ENCODE measurements at regions not wholly inside any gene's neighbourhood (a gene's known extent, or its start where the extent isn't known, plus 50 kb on each side); places are given as distances from the start of the nearest gene placed in this dataset.
"Not testable (repeated sequence)": the region's sequence is repeated elsewhere in the genome, so short reads cannot be mapped to it uniquely, and the experiment has no call there.

DNA sequence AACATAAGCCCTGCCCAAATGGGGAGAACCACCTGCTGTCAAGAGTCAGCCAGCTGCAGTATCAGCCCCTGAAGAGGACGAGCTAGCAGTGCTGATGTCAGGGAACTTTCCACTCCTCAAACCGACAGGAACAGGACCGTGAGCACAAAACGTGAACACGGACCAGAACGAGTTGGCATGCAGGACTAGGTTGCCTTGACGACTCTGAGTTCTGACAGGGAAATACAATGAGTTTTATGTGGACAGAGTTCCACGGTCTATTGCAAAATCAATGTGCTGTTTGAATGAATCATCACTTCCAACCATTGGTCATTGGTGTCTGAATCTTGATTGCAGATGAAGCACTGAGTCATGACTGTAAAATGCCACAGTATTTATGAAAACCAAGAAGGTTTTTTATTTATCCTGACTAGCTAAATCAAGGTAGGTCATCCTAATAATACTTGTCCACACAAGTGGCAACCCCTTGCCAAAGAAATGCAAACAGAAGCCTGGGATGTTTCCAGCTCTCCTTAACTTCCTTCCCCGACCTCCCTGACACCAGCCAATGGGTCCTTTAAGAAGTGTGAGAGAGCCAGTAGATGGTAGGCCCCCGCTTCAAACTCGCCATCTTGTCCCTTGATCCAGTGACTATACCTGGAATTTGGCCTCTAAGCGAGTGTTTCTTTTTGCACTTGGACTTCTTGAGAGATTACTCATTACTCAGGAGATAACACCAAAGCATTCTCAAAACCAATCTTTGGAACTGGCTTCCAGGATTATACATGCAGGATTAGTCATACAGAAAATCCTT is 119.6 kb downstream of the ASB7 start:
- peak; percentile 12 for DNase-seq

DNA sequence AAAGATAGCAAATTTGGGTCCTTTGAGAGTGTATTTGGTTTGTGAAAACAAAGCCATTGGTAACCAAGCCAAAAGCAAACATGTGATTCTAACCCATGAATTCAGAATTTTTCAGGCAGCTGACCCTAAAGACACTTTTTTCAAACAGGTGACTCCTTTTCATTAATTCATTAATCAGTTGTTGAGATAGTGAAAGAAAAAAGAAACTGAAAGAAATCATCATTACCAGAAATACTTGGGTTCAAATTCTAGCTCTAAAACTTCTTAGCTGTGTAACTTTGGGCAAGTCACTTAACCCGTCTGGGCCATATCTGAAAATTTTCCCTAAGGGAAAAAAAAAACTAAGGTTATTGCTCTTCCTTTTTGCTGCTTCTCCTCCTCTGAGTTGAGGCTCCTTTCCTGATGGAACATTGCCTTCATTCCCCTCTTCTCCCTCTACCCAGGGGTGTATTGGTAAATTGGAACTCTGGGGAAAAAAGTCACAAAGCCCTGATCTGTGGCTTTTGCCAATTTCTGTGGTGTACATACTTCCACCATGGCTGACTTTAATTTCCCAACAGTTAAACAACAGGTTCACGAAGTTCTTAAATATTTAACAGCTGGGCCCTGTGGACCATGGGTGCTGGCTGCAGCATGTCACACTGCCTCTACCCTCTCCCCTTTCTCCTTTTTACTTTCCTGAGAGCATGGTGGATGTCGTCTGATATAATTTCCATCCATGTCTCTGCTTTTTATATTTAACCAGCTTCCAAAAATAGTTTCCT is 120.3 kb downstream of the ASB7 start:
- no peak for DNase-seq

DNA sequence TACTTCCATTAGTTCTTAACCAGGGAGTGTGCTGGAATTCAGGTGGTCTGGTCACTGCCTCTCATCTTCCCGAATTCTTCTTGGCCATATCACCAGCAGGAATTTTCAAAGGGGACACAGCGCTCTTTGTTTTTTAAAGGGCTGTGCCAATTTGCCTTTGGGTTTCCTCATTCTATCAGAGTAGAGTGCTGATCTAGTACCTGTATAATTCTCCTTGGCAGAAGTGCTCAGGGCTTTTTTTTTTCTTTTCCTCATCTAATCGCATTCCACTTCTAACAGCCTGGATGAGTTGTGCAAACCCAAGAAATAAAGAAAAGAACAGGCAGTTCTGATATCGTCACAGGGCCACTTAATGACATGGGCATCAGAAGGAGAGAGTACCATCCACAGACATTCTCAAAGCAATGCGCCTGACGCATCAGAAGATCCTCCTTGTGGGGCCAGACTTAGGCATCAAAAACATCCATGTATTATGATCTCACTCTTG is 121.0 kb downstream of the ASB7 start:
- no peak for DNase-seq

DNA sequence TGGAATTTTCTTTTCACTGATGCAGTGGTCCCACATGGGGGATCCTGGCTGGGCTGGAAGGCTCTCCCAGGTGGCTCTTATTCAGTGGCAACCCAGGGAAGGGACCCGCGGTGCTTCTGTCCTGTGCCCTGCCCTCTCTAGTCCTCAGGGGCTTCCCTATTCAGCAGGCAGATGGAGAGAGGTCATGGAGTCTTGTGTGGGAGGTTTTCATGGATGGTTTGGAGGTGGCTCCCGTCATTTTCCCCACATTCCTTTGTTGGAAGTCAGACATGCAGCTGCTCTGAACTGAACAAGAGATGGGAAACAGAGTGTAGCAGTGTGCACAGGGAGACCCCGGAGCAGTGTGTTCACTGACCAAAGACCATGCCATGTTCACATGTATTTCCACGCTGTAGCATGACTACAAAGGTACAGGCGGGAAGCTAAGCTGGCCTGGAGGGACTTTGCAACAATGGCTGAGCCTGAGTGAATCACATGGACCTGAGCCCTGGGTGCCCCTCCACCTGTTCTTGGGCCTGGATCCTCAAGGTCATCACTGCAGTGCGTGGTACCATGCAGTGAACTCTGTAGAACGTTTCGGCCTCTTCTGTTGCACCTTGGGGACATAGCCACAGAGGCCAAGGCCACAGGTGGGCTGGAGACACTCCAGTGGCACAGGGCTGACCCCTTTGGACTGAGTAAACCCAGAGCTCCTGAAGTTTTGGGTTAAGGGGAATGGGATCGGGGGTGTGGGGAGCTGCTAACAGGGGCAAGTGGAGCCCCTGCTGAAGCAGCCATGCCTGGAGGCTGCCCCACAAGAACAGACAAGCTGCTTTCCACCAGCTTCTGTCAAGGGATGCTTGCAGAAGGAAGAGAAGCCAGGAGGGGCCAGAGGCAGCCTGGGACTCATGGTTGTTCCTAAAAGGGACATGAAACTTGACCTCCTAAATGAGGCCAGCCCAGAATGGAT is 123.0 kb downstream of the ASB7 start:
- no peak for DNase-seq

DNA sequence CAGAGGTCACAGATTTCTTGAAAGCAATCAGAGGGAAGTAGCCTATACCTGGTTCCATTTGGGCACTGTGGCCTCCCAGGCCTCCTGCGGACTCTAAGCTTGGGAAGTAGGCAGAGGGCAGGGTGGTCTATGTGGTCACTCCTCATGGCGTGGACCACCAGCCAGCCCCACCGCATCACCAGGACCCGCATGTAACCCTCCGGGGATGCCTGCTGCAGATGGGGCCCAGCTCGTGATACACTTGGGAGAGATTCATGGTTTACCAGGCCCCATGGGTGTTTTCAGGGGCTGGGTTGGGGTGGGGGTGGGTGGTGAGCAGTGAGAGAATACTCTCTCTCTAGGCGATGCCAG is 123.7 kb downstream of the ASB7 start:
- DNase-seq = no peak

DNA sequence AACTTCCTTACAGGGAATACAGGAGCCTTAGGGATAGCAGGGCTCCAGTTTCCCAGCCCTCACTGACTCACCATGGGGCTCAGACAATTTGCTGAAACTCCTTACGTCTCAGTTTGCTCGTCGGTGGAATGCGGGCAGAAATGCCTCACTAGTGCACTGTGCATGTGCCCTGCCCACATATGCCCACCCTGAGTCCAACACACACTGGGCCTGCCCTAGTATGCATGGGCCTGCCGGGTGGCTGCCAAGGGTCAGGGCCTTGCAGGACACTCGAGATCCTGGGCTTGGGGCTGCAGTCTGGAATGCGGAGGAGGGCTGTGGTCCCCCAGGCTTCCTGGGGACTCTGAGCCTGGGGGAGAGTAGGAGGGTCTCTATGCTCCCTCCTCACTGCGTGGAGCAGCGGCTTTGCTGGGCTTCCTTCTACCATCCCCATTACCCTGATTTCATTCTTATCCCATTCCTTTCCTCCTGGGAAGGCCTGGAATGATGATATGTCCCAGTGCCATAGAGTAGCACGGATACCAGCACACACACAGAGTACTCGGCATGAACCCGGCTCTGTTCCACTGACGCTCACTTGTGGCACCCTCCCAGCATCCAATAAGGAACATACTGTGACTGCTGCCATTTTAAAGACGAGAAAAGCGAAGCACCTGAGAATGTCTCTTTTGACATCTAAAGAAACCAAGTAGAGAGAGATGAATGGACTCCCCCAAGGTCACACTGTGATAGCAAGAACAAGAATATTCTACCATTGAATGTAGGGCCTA is 124.2 kb downstream of the ASB7 start:
- no peak for DNase-seq

DNA sequence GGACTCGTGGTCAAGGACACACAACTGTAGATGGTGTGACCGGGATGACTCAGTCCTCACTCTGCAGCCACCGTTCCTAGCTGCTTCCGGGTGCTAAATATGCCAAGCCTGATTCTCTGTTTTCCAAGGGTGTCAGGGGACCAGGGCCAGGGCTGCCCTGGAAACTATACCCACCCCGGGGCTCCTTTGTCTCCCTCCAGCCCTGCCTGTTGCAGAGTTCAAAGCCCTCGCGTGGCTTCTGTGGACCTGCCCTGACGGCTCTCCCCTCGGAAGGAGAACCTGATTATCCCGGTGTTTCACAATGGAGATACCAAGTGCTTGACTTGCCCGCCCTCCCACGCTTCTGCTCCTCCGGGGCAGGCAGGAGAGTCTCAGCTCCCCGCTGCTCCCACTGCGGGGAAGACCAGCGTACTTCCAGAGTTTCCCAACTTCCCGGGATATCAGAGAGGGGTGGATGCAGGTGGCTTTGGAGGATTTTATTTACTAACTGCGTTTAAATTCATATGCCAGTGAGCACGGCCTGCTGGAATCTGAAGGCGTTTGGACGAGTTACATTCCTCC is 125.0 kb downstream of the ASB7 start:
- no peak for DNase-seq

DNA sequence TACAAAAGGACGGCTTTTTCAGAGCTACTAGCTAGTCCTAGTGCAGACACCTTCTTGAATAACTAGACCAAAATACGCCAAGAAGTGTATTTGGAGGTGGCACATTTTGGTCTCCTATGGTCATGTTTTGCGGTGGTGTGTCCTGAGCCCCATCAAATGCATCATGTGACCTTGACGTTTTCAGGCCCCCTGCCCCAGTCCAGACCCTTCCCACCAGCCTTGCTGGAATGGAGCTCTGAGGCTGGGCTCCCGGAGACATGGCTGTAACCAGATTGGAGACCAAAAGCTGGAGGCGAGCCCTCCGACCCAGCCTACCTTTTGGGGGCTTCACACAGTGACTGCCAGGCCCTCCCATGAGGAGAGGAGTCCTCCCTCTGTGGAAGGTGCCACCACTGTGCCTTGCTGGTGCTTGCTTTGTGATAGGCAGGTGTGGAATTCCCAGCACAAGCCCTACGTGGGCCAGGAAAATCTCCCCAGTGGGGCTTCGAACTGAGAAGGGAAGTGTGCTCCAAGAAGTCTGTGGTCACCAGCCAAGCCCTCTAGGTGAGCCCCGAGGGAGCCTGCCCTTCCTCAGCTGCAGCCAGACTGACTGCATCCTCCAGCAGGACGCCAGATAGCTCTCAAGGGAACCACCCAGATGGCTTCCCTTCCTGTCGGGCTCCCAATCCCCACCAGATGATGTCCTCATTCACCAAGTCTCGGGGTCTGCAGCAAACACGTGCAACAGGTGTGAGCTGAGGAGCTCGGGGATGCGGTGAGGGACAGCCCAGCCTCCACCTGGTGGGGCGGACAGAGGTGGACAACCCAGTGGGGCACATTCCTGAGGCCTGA is 126.2 kb downstream of the ASB7 start:
- DNase-seq = no peak

DNA sequence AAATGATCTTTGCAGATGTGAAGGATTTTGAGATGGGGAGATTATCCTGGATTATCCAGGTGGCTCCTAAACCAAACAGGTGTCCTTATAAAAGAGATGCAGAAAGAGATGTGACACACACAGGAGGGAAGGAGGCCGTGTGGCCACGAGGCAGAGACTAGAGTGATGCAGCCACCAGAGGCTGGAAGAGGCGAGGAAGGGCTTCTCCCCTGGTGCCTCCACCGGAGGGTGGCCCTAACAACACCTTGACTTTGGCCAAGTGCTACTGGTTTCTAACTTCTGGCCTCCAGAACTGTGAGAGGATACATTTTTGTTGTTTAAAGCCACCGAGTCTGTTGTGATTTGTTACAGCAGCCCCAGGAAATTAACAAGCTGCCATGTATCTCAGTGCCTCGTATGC is 127.1 kb downstream of the ASB7 start:
- no peak for DNase-seq

DNA sequence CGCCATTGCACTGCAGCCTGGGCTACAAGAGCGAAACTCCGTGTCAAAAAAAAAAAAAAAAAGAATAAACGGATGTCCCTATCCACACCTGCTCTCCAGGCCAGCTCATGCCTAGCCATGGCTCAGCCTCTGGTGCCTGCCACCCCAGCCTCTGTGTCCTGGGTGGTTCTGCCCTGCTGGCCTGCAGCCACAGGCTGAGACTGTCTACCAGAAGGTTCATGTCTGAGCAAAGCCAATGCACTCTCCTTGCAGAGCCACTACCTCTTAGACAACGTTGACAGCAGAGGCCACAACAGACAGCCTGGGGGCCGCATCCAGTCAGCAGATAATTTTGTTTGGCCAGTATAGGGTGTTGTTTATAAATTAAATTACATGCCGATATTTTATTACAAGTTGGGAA is 127.7 kb downstream of the ASB7 start:
- DNase-seq = no peak

DNA sequence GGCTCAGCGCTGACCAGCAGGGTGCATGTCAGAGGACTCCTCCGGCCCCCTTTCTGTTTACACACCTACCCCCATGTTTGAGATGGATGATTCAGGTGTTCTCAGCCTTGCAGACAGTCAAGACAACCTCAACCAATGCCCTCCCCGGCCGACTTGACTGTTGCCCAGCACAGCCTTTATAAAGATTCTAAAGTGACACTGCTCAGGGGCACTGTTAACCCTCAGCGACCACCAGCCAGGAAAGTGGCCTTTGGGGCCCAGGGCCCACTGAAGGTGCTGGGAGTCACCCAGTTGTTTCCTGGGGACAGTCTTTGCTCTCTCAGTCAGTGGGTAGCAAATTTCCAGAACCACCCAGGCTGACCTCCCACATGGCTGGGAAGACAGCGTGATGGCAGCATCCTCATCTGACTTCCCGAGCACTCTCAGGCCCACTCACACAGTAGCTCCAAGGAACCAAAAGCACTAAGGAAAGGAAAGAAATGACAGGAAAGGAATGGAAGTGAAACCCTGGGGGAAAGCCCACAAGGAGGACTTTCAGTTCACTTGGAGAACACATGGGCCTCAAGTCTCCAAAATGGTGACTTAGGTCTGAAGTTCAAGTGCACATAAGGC is 128.4 kb downstream of the ASB7 start:
- DNase-seq = no peak

DNA sequence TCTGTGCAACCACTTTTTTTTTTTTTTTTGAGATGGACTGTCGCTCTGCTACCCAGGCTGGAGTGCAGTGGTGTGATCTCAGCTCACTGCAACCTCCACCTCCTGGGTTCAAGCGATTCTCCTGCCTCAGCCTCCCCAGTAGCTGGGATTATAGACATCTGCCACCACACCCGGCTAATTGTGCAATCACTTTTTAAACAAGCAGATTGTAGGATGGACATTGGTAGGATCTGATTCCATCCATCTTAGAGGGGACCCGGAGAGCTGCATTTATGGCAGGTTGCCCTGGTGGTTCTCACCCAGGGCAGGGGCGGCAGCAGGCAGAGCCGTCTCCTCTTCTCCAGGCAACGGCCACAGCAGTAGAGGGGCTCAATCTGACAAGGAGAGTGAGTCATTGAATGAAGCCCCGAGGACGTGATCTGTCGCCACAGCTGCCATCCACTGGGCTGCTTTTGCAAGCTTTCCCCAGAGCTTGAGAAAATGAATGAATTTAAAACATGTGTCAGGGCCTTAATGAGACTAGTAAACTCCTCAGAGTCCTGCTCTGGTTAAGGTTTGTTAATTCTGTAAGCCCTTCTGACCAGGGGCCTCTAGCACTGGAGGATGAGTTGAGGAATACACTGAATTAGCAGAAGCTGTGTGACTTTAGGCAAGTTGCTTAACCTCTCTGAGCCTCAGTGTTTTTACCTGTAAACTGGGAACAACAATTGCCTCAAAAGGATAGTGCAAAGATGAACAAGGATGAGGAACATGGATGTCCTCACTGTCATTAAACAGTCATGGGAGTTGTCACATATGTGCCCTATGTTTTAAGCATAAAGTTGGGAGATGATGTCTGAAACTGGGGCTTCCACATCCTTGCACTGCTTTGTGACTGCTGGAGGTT is 129.1 kb downstream of the ASB7 start:
- no peak for DNase-seq

DNA sequence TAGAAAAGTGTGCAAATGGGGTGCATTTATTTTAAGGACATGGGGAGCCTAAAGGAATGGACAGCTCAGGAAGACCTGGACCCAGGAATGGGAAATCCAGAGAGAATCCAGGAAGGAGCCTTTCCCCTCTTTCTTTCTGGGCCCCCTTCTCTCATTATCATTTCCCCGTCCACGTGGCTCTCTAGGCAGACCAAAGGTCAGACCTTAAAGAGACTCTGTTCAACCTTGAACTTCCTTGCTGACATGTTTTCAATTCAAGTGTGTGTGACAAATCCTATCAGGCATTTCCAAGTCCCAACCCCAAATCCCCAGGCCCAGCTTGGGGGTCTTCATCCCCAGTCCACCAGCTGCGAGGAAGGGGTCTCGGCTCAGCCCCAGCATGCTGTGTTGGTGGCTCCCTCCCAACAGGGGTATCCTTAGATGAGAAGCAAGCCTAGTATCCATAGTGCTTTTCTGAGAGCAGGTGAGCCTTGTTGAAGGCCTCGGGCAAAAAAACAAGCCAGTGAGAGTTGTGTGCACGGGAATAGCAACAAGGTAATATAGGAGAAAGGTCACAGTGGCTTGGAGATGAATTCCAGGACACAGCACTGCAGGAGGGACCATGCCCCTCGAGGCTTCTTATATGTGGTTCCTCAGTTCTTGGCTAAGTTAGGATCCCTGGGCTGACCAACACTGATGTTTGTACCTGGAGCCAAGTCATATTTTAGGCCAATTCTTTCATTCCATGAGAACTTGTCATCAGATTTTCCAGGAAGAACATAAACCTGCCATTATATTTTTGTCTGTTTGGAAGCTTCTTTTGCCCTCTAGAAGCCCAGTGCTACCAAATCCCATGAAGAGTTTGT is 130.0 kb downstream of the ASB7 start:
- DNase-seq = no peak

DNA sequence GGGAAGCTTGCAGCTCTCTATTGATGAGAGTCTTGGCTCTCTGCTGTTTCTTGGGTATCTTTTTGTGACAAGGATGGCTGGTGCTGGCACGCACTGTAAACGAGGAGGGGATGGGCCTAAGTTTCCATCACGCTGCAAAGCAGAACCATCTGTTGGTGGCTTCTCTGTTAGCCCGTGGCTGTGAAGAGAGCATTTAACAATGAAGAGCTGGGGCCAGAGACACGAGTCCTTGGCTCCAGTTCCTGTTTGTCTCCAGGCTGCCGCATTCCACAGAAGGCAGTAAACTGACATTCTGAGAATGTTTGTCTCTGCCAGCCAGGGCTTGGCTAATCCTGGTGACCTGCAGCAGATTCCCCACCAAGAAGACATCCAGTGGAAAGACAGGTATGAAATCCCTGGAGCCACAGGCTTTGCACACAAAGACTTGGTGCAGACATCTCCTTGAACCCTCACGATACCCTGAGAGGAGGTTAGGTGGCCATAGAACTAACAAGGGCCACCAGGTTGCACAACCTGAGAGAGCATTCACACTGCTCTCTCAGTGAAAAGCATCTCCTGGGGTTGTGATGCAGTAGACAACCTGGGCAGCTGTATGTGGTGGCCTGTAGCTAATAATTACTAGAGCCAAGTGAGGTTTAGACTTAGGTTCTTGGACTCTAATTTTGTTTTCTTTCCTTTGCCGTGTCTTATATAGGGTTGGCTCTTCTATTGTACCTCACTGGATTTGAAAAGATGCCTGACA is 130.9 kb downstream of the ASB7 start:
- no peak for DNase-seq

DNA sequence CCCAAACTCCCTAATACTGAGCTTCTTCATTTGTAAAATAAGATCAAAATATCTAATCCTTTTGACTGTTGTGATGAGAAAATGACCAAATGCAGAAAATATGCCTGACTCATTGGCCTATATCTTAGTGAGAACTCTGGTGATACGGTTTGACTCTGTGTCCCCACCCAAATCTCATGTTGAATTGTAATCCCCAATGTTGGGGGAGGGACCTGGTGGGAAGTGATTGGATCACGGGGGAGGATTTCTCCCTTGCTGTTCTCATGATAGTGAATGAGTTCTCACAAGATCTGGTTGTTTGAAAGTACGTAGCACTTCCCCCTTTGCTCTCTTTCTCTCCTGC is 131.4 kb downstream of the ASB7 start:
- not testable (repeated sequence) for DNase-seq

DNA sequence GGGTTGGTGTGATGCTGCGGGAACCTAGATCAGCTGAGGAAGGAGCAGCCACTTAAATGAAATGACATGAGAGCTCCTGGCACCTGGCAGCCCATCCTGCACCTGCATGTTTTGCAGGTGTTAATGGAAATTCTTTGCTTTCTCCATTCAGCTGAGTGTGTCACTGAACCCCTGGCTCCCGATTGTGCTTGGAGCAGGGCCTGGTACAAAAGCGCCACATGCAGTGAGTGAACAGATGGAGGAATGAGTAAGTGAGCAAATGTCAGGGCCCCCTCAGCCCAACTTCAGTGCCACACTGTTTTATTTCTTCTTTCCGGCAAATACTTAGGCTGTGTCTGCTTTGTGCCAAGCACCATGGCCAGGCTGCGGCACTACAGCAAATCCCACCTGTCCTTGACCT is 132.2 kb downstream of the ASB7 start:
- DNase-seq = no peak

DNA sequence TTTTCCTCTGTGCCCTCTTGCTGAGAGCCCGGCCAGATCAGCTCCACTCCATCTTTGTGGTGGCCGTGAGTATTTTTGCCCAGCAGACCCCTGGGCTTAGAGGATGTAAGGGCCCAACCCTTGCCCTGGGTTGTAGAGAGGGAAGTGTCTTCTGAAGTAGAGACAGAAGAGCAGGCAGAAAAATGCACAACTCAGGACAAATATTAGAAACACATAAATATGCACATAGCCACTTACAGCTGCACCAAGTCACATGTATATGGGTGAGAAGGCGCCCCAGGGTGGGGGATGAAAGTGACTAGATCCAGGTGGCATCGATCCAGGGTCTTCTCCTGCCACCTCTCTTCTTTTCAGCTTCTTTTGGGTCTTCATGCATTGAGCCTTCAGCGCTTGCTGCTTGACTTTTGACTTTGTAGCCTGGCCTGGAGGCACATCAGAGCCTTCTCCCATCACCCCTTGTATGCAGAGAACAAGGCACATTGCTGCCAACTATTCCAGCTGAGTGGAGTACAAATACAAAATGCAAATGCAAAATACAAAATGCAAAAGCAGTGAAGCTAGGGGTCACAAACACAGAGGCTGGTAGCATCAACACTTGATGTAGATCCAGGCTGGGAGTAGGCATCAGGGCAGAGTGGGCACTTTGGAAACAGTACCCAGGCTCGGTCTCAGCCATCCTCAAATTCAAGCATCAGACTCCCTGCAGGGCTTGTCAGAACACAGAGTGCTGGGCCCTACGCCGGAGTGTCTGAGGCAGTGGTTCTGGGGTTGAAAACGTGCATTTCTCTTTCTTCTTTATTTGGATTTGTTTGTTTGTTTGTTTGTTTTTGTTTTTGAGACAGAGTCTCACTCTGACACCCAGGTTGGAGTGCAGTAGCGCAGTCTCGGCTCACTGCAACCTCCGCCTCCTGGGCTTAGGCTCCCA is 133.0 kb downstream of the ASB7 start:
- no peak for DNase-seq

Measured in hematopoietic multipotent progenitor cell treated with erythropoietin and hydrocortisone succinate and interleukin-3 and kit ligand, for 6 days (in vitro differentiated cells).